Lung microvascular endothelial cell (primary cell): ENCODE measurements at regions not wholly inside any gene's neighbourhood (a gene's known extent, or its start where the extent isn't known, plus 50 kb on each side); places are given as distances from the start of the nearest gene placed in this dataset.
"Not testable (repeated sequence)": the region's sequence is repeated elsewhere in the genome, so short reads cannot be mapped to it uniquely, and the experiment has no call there.

ENCODE experiments used
- DNase-seq, 2 donors: peaks; one replicate each; pipeline versions ENCODE4 v3.0.0 to v3.0.0-alpha.2; 2010; ENCODE audit warnings: low read depth in 2 of 2

DNA sequence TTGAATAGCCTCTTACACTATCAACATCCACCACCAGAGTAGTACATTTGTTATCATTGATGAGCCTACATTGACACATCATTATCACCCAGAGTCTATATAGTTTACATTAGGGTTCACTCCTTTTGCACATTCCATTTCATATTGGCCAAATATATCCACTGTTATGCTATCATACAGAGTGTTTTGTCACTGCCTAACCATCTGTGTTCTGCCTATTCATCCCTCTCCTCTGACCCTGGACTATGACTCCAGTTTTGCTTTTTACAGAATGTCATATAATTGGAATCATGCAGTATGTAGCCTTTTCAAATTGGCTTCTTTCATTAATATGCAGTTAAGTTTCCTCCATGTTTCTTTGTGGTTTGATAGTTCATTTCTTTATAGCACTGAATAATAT is 904.7 kb downstream of the TLE1 start:
- DNase-seq = no peak

DNA sequence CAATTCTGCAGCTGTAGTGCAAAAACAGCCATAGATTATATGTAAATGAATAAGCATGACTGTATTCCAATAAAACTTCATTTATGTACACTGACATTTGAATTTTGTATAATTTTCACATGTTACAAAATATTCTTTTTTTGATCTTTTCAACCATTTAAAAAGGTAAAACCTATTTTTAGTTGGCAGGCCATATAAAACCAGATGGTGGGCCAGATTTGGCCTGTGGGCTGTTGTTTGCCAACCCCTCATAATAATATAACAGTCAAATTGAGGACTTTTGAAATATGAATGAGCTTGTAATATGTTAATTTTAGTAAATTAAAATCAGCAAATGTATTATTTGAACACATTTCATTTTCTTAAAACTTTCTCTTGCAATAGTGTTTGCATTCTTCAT is 913.4 kb downstream of the TLE1 start:
- DNase-seq = no peak

DNA sequence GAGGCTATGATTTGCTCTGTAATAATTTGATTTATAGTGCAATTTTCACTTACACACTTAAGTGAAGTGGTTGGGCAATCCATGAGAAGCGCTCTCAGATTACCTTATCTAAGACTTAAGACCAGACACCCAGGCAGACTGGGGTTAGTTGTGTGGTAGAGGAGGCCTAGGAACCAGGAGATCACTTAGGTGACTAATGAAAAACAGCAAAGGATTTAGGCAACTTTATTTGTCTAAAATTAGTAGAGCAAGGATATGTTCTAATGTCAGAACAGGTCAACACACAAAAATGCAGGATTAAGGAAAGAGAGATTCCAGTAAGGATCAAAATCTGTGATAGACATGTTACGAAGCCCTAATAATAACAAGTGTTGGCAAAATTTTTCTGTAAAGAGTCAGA is 913.8 kb downstream of the TLE1 start:
- DNase-seq = no peak

GRCh38 chr9:80771555-80772347 is 917.6 kb downstream of the TLE1 start:
- DNase-seq = no peak

DNA sequence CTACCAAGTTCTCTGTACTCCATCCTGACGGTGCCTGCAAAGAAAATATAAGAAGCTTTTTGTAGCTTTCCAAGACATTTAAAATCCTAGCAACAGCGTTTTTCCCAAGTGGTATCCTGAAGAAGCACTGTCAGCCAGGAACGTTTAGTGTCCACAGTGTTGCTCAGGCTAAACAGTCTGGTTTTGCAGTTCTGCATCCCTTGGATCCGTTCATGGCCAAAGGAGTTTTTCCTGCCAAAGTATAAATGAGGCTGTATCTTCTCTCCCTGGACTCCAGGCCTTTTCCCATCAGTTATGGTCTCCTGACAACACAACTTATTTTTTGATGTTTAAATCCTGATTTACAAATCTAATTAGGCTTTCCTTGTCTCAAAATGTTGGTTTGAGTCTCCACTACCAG is 925.8 kb downstream of the TLE1 start:
- no peak for DNase-seq

GRCh38 chr9:80755586-80755985 is 933.8 kb downstream of the TLE1 start:
- DNase-seq = no peak

- DNase-seq = not testable (repeated sequence)
Measured at GRCh38 chr9:80747056-80747455, 942.3 kb downstream of the TLE1 start.

DNA sequence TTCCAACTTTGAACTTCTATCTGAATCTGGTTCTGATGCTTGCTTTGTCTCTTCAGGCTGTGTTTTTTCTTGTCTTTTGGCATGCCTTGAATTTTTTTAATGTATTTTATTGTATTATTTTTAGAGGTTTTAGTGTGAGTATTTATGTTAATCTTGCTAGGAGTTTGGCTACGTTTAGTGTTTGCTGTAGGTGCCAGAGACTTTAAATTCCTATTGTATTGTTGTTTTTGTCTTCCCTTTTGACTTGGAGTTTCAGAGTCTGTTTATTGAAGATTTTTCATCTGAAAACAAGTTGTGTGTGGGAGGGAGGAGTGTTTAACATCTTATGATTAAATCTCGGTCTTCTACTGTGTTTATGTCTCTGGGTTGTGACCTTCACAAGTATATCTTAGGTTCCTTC is 956.8 kb downstream of the TLE1 start:
- DNase-seq = no peak

DNA sequence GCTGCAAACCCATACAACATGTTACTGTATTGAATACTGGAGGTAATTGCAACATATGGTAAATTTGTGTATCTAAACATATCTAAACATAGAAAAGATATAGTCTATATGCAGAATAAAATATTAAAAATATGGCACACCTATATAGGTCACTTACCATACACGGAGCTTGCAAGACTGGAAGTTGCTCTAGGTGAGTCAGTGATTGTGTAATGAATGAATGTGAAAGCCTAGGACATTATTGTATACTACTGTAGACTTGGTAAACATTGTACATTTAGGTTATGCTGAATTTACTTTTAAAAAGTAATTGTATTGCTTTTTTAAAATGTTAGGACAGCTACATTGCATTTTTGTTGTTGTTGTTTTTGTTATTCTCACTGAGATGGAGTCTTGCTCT is 968.8 kb downstream of the TLE1 start:
- DNase-seq = no peak

DNA sequence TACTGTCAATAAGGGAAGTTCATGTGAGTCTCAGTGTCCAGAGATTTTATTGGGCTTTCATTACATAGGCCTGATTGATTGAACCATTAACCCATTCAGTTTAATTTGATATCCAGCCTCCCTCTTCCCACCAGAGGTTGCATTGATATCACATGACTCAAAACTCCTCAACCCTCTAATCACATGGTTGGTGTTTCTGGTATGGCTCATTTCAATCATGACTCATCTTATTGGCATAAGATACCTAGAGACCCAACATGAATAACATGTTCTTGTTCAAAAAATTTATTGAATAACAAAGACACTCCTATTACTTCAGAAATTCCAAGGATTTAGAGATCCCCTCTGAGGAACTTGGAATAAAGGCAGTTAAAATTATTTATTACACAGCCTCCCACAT is 982.2 kb downstream of the TLE1 start:
- DNase-seq = no peak

- DNase-seq = no peak
Measured at GRCh38 chr9:80701061-80701460, 988.3 kb downstream of the TLE1 start.

DNA sequence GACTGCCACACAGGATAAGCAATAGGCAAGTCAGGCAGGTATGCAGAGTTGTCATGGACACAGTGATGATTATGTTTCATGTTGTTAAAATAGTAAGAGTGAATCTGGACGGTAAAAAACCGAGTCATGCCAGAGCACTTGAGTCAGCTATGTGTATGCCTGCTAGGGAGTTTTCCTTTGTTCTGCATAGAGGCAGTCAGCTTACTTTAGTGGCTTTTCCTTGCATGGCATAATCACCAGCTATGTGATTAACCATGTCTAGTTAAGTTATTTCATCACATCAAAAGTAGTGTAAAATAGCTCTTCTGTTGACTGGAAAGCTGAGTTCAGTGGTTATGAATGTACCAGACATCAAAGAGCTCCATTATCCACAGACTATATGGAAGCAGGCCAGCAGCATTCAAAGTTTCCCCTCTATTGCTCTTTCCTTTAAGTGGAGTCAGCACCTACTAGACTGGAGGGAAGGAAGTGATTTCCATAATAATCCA is 989.8 kb downstream of the TLE1 start:
- no peak for DNase-seq

DNA sequence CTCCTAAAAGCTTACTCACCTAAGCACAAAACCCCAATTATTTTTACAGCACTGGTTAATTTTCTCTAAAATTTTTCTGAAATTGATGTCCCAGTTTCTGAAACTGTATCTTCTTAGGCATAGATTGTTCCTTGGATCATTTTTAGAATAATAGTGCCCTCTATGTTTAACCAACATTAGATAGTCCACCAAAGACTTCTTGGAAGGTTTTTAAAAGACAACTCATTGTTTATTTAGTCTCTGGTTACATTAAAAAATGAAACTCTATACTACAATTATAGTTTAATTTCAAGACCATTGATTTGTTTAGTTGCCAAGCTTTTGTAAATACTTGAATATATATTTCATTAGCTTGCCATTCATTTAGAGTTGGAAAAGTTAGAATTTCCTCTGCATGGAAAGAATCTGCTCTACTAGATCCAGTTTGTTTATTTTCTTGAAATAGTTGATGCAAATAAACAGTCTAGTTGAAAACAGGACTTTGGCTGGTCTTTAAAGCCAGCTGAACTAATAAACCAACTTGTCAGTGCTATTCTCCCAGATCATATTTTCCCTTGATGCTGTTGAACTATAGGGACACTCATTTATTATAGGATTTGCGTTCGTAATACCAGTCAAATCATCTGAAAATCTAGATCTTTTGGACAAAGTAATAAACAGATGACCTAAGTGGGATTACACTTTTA is 990.5 kb downstream of the TLE1 start:
- DNase-seq = no peak

- DNase-seq = no peak
Measured at GRCh38 chr9:80692751-80693150, 996.6 kb downstream of the TLE1 start.

GRCh38 chr9:80691229-80691628 is 998.1 kb downstream of the TLE1 start:
- no peak for DNase-seq

DNA sequence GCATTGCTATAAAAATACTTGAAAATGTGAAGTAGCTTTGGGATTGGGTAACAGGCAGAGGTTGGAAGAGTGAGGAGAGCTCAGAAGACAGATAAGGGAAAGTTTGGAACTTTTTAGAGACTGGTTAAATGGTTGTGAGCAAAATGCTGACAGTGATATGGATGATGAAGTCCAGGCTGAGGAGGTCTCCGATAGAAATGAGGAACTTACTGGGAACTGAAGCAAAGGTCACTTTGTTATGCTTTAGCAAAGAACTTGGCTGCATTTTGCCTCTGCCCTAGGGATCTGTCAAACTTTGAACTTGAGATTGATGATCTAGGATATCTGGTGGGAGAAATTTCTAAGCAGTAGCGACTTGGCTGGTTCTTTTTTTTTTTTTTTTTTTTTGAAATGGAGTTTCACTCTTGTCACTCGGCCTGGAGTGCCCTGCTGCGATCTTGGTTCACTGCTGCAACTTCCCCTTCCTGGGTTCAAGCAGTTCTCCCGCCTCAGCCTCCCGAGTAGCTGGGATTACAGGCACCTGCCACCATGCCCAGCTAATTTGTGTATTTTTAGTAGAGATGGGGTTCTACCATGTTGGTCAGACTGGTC is 998.9 kb downstream of the TLE1 start:
- no peak for DNase-seq

- DNase-seq = no peak
Measured at GRCh38 chr9:80679916-80680315, 1009.4 kb downstream of the TLE1 start.

DNA sequence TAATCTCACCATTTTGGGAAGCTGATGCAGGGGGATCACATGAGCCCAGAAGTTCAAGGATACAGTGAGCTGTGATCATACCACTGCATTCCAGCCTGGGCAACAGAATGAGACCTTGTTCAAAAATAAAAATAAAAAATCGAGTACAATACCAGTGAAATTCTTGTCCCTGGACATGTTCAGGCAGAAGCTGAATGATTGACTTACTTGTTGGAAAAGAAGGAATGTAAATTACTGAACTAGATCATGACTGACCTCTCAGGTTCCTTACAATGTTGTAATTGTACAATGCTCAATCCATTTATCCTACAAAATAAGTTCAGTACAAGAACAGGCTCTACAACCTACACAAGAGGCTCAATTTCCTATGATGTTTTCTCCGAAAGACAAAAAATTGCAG is 1010.4 kb downstream of the TLE1 start:
- no peak for DNase-seq

DNA sequence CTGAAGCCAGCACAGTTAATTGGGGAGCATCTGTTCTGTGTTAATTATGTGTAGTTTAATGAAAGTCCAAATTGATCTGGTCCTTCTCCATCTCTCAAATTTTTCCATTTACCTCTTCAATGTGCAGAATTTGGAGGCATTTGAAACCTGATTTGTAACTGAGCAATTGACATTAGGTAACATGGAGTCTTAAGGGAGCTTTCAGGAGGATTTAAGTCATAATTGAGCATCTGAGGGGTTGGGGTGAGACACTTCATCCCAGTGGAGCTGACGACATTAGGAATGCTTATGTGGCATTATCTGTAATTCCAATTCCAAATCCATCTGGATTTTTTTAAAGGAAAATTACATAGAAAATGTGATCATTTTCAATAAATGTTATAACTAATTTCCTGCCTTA is 1015.9 kb downstream of the TLE1 start:
- DNase-seq = no peak

DNA sequence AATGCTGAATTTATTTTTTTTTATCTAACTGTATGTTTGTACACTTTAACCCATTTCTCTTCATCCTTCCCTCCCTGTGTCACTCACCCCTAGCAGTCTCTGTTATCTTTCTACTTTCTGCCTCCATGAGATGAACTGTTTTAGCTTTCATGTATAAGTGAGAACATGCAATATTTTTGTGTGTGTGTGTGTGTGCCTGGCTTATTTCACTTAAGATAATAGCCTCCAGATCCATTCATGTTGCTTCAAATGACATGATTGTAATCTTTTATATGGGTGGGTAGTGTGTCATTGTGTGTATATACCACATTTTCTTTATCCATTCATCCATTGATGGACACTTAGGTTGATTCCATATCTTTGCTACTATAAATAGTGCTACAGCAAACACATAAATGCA is 1023.9 kb downstream of the TLE1 start:
- no peak for DNase-seq

GRCh38 chr9:80664327-80665210 is 1024.8 kb downstream of the TLE1 start:
- no peak for DNase-seq

- DNase-seq = not testable (repeated sequence)
Measured at GRCh38 chr9:80659751-80660150, 1029.6 kb downstream of the TLE1 start.
